H1 (cell line): ENCODE measurements at regions not wholly inside any gene's neighbourhood (a gene's known extent, or its start where the extent isn't known, plus 50 kb on each side); places are given as distances from the start of the nearest gene placed in this dataset.

ENCODE experiments used
- CHD1 ChIP-seq: IDR thresholded peaks from 2 replicates; pipeline ENCODE4 v1.6.1; 2012; ENCODE audit warnings: low read depth, low read length, improper control_type of control experiment
- CREB1 ChIP-seq: IDR thresholded peaks from 2 replicates; pipeline ENCODE4 v1.6.1; 2012; ENCODE audit warnings: inconsistent platforms
- CTCF ChIP-seq, 3 experiments: IDR thresholded peaks; 1 replicate in 2 of 3; 2 replicates in 1 of 3; pipeline versions ENCODE4 v1.5.1 to v1.6.1; 2011; ENCODE audit warnings: low read length in 3 of 3, mild to moderate bottlenecking in 3 of 3, inconsistent platforms in 2 of 3, low read depth in 1 of 3, moderate library complexity in 1 of 3; ENCODE audit not compliant: insufficient read depth in 1 of 3; ENCODE audit errors: control extremely low read depth in 1 of 3
- KDM5A ChIP-seq: fragments of 200-600 bp; IDR thresholded peaks from 2 replicates; pipeline ENCODE4 v1.7.1; 2012; ENCODE audit warnings: mild to moderate bottlenecking, low read length, inconsistent platforms, mixed read lengths
- RBBP5 ChIP-seq: IDR thresholded peaks from 2 replicates; pipeline ENCODE4 v1.7.1; 2012; ENCODE audit warnings: low read depth, mild to moderate bottlenecking, inconsistent platforms, low read length, moderate library complexity, borderline replicate concordance

GRCh38 chr21:32096411-32096810 is 182.4 kb downstream of the MIS18A start (continued):
- TF ChIP-seq CTCF (IDR thresholded peaks at IDR 0.05; ENCODE audit: control extremely low read depth in 1 of 3, insufficient read depth in 1 of 3, low read depth in 1 of 3, low read length in 3 of 3) (peak; percentile 60 to 72 (median 71)), CHD1 (no peak), RBBP5 (no peak), CREB1 (no peak), KDM5A (no peak)
